Liver (tissue), 7 donors: ENCODE measurements at regions not wholly inside any gene's neighbourhood (a gene's known extent, or its start where the extent isn't known, plus 50 kb on each side); places are given as distances from the start of the nearest gene placed in this dataset.

Source experiments
- DNase-seq: peaks from one replicate; pipeline ENCODE4 v3.0.0-alpha.2; 2017; ENCODE audit warnings: low spot score
- H3K27ac ChIP-seq, 2 donors: one replicate each; pipeline ENCODE4 v1.7.0; 2013; ENCODE audit warnings: inconsistent platforms in 2 of 2, low read length in 2 of 2, control low read depth in 1 of 2, low read depth in 1 of 2, mild to moderate bottlenecking in 1 of 2
- H3K27me3 ChIP-seq, 4 donors: one replicate each; pipeline versions ENCODE4 v1.6.1 to v1.7.0; 2013; ENCODE audit warnings: low read length in 3 of 4, inconsistent platforms in 1 of 4, mild to moderate bottlenecking in 1 of 4, moderate library complexity in 1 of 4; ENCODE audit not compliant: control insufficient read depth in 4 of 4, insufficient read depth in 4 of 4
- H3K36me3 ChIP-seq, 4 donors: one replicate each; pipeline versions ENCODE4 v1.6.1 to v1.7.0; 2013; ENCODE audit warnings: low read length in 3 of 4, mild to moderate bottlenecking in 3 of 4, low read depth in 1 of 4, moderate library complexity in 1 of 4; ENCODE audit not compliant: control insufficient read depth in 4 of 4, insufficient read depth in 3 of 4
- H3K4me1 ChIP-seq, 4 donors: one replicate each; pipeline versions ENCODE4 v1.6.1 to v1.7.0; 2013; ENCODE audit warnings: low read length in 3 of 4, mild to moderate bottlenecking in 3 of 4, moderate library complexity in 1 of 4; ENCODE audit not compliant: control insufficient read depth in 4 of 4, insufficient read depth in 4 of 4
- H3K4me3 ChIP-seq, 3 donors: one replicate each; pipeline versions ENCODE4 v1.6.1 to v1.7.0; 2013; ENCODE audit warnings: low read length in 3 of 3, control low read depth in 1 of 3, low read depth in 1 of 3, mild to moderate bottlenecking in 1 of 3
- H3K9ac ChIP-seq, 2 donors: one replicate each; pipeline ENCODE4 v1.7.0; 2013; ENCODE audit warnings: low read length in 2 of 2, mild to moderate bottlenecking in 2 of 2, moderate library complexity in 2 of 2, control low read depth in 1 of 2, low read depth in 1 of 2
- H3K9me3 ChIP-seq, 4 donors: one replicate each; pipeline versions ENCODE4 v1.6.1 to v1.7.0; 2013; ENCODE audit warnings: low read length in 3 of 4; ENCODE audit not compliant: control insufficient read depth in 4 of 4
- ATF3 ChIP-seq: IDR thresholded peaks from 2 replicates; pipeline ENCODE4 v1.6.1; 2016; ENCODE audit warnings: antibody characterized with exemption
- EGR1 ChIP-seq, 2 donors: IDR thresholded peaks; 2 replicates each; pipeline ENCODE4 v1.6.1; 2016 to 2018; ENCODE audit warnings: antibody characterized with exemption in 2 of 2, low read depth in 2 of 2
- FOXA1 ChIP-seq: IDR thresholded peaks from 2 replicates; pipeline ENCODE4 v1.6.1; 2016; ENCODE audit warnings: antibody characterized with exemption
- FOXA2 ChIP-seq: IDR thresholded peaks from 2 replicates; pipeline ENCODE4 v1.6.1; 2016; ENCODE audit warnings: antibody characterized with exemption
- GABPA ChIP-seq, 2 donors: IDR thresholded peaks in 1 of 2; conservative IDR thresholded peaks in 1 of 2; 2 replicates each; pipeline ENCODE4 v1.6.1; 2016; ENCODE audit warnings: antibody characterized with exemption in 2 of 2, mild to moderate bottlenecking in 1 of 2, moderate library complexity in 1 of 2
- HNF4A ChIP-seq, 2 donors: conservative IDR thresholded peaks; 2 replicates each; pipeline ENCODE4 v1.6.1; 2016; ENCODE audit warnings: antibody characterized with exemption in 2 of 2, mild to moderate bottlenecking in 2 of 2
- HNF4G ChIP-seq: IDR thresholded peaks from 2 replicates; pipeline ENCODE4 v1.6.1; 2016; ENCODE audit warnings: antibody characterized with exemption
- JUND ChIP-seq, 2 donors: IDR thresholded peaks; 2 replicates each; pipeline ENCODE4 v1.6.1; 2016; ENCODE audit warnings: antibody characterized with exemption in 2 of 2
- NR2F2 ChIP-seq: IDR thresholded peaks from 2 replicates; pipeline ENCODE4 v1.6.1; 2016; ENCODE audit warnings: antibody characterized with exemption
- RAD21 ChIP-seq, 2 donors: IDR thresholded peaks; 2 replicates each; pipeline ENCODE4 v1.6.1; 2016; ENCODE audit warnings: antibody characterized with exemption in 2 of 2, mild to moderate bottlenecking in 2 of 2
- RXRA ChIP-seq, 2 donors: IDR thresholded peaks; 2 replicates each; pipeline ENCODE4 v1.6.1; 2017 to 2018; ENCODE audit warnings: antibody characterized with exemption in 2 of 2, mild to moderate bottlenecking in 1 of 2
- SP1 ChIP-seq: IDR thresholded peaks from 2 replicates; pipeline ENCODE4 v1.6.1; 2018; ENCODE audit warnings: antibody characterized with exemption, mild to moderate bottlenecking
- TAF1 ChIP-seq: conservative IDR thresholded peaks from 2 replicates; pipeline ENCODE4 v1.6.1; 2016; ENCODE audit warnings: antibody characterized with exemption, mild to moderate bottlenecking
- YY1 ChIP-seq: IDR thresholded peaks from 2 replicates; pipeline ENCODE4 v1.6.1; 2016; ENCODE audit warnings: antibody characterized with exemption, mild to moderate bottlenecking
- ZBTB33 ChIP-seq: IDR thresholded peaks from 2 replicates; pipeline ENCODE4 v1.6.1; 2016; ENCODE audit warnings: antibody characterized with exemption
- WGBS: extraction: QIAGEN DNeasy Blood & Tissue Kit; methylation state at CpG from one replicate; pipeline ENCODE4 v1.1.7; 2013; 5-methylcytosine and 5-hydroxymethylcytosine counted together
- TF ChIP-seq, protein P1 (sequence below): IDR thresholded peaks from 2 replicates; pipeline ENCODE4 v1.6.1; 2016; ENCODE audit warnings: antibody characterized with exemption, mild to moderate bottlenecking
- TF ChIP-seq, protein P2 (sequence below): IDR thresholded peaks from 2 replicates; pipeline ENCODE4 v1.6.1; 2016; ENCODE audit warnings: antibody characterized with exemption
- donor health status: healthy.
- donor health status: healthy.
- donor health status: healthy.
- donor health status: healthy.

DNA sequence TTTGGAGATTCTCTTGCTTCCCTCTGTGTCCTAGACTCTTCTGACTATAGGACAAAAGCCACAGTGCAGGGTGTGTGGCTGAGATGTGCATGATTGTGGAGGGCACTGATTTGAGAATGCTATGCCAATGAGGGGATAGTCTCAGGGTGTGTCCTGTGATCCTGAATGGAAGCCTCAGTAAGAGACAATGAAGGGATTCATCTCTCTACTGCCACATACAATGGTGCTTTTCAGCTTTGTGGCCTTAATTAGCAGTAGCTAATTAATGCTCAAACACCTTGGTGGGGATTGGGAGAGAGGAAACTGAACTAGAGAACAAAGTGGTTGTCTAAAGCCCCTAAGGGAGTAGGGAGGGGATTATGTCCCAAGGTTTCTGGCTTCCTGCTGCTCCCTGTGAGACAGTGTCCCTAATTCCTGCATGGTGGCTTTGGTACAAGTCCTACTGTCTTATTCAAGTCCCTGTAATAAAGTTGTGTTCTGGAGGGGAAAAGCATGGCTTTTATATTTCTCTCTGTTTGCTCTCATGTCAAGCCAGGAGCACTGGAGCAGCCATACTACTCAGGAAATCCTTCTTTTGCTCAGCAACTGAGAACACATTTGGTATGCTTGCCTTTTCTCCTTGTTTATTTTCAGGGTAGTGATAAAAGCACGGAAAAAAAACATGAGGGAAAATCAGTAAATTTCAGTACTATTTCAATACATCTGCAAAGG, 415.2 kb upstream of the TCF4 start:
- H3K27ac ChIP-seq: no peak overlapping the region
- H3K9me3 ChIP-seq: no peaks in the 10 kb centered on the region
- H3K27me3 ChIP-seq: no peaks in the 10 kb centered on the region
- no peaks in the 10 kb centered on the region for H3K36me3 ChIP-seq
- DNase-seq: no peak
- TF ChIP-seq SP1 (no peak), GABPA (IDR thresholded peaks at IDR 0.05 in 1 of 2, conservative IDR thresholded peaks at IDR 0.05 in 1 of 2) (no peak), YY1 (no peak), RXRA (IDR thresholded peaks at IDR 0.05) (no peak), NR2F2 (no peak), HNF4G (no peak), ATF3 (no peak), EGR1 (IDR thresholded peaks at IDR 0.05; ENCODE audit: low read depth in 2 of 2) (no peak), FOXA2 (no peak), ZBTB33 (no peak), JUND (IDR thresholded peaks at IDR 0.05) (no peak), RAD21 (IDR thresholded peaks at IDR 0.05) (no peak)
- TF ChIP-seq, protein P1, sequence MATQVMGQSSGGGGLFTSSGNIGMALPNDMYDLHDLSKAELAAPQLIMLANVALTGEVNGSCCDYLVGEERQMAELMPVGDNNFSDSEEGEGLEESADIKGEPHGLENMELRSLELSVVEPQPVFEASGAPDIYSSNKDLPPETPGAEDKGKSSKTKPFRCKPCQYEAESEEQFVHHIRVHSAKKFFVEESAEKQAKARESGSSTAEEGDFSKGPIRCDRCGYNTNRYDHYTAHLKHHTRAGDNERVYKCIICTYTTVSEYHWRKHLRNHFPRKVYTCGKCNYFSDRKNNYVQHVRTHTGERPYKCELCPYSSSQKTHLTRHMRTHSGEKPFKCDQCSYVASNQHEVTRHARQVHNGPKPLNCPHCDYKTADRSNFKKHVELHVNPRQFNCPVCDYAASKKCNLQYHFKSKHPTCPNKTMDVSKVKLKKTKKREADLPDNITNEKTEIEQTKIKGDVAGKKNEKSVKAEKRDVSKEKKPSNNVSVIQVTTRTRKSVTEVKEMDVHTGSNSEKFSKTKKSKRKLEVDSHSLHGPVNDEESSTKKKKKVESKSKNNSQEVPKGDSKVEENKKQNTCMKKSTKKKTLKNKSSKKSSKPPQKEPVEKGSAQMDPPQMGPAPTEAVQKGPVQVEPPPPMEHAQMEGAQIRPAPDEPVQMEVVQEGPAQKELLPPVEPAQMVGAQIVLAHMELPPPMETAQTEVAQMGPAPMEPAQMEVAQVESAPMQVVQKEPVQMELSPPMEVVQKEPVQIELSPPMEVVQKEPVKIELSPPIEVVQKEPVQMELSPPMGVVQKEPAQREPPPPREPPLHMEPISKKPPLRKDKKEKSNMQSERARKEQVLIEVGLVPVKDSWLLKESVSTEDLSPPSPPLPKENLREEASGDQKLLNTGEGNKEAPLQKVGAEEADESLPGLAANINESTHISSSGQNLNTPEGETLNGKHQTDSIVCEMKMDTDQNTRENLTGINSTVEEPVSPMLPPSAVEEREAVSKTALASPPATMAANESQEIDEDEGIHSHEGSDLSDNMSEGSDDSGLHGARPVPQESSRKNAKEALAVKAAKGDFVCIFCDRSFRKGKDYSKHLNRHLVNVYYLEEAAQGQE: no peak
- H3K4me1 ChIP-seq: no peaks in the 10 kb centered on the region
- H3K9ac ChIP-seq: no peak overlapping the region
- WGBS: 72% methylated on average over 1 of the region's 1 CpG
- no peak overlapping the region for H3K4me3 ChIP-seq

DNA sequence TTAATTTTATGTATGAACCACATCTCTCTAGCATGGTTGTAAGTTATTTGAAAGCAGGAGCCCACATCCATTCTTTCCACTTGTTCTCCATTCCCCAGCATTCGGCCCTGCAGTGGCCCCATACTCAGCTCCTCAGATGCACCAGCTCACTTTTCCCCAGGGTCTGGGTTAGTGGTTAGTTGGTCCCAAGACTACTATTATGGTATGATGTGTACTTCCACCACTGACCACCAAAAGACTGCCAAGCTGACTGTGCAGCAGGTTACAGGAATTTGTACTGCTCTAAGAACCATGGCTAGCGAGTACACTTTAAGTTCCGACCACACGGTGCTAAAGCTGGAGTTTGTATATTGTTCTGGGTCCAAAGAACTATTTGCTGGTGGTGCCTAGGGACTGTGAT, 413.6 kb upstream of the TCF4 start:
- Histone ChIP-seq H3K9me3 (no peaks in the 10 kb centered on the region), H3K9ac (no peak overlapping the region), H3K27ac (no peak overlapping the region), H3K4me1 (no peaks in the 10 kb centered on the region), H3K4me3 (no peak overlapping the region), H3K27me3 (no peaks in the 10 kb centered on the region), H3K36me3 (no peaks in the 10 kb centered on the region)
- WGBS: 79% methylated on average over 4 of the region's 4 CpGs
- DNase-seq: no peak
- TF ChIP-seq GABPA (IDR thresholded peaks at IDR 0.05 in 1 of 2, conservative IDR thresholded peaks at IDR 0.05 in 1 of 2): no peak
- no peak for TF ChIP-seq HNF4A (conservative IDR thresholded peaks at IDR 0.05)
- TF ChIP-seq TAF1: no peak
- TF ChIP-seq FOXA1: no peak
- TF ChIP-seq, protein P2, sequence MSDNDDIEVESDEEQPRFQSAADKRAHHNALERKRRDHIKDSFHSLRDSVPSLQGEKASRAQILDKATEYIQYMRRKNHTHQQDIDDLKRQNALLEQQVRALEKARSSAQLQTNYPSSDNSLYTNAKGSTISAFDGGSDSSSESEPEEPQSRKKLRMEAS: no peak
- no peak for TF ChIP-seq NR2F2
- no peak for TF ChIP-seq ATF3
- TF ChIP-seq HNF4G: no peak
